SH-SY5Y (cell line): ENCODE measurements at regions not wholly inside any gene's neighbourhood (a gene's known extent, or its start where the extent isn't known, plus 50 kb on each side); places are given as distances from the start of the nearest gene placed in this dataset.

Experiments used
- GATA2 ChIP-seq: IDR thresholded peaks from 2 replicates; pipeline ENCODE4 v1.6.1; 2011; ENCODE audit warnings: mild to moderate bottlenecking, low read depth, low read length
- GATA3 ChIP-seq: IDR thresholded peaks from 2 replicates; pipeline ENCODE4 v1.6.1; 2011; ENCODE audit warnings: low read depth, mild to moderate bottlenecking, low read length, moderate library complexity

DNA sequence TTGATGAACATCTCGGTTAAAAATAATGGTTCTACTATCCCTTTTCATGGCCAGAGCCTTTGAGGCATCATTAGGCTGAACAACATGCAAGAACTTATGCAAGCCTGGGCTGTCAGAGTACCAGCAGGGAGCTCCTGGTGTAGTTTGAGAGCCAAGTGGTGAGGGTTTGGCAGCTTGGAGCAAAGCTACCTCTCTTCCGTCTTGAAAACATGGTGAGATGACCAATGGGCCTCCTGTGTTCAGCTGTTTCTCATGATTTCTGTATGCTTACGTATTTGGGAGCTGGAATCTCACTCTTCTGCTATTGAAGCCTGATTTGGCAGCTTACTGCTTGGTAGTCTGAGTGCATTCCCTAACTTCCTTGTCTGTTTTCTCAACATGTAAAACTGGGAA, 150.4 kb downstream of the CXCL12 start:
- TF ChIP-seq GATA2 (no peak), GATA3 (no peak)
